ENCODE measurements at regions not wholly inside any gene's neighbourhood (a gene's known extent, or its start where the extent isn't known, plus 50 kb on each side); places are given as distances from the start of the nearest gene placed in this dataset.

DNA sequence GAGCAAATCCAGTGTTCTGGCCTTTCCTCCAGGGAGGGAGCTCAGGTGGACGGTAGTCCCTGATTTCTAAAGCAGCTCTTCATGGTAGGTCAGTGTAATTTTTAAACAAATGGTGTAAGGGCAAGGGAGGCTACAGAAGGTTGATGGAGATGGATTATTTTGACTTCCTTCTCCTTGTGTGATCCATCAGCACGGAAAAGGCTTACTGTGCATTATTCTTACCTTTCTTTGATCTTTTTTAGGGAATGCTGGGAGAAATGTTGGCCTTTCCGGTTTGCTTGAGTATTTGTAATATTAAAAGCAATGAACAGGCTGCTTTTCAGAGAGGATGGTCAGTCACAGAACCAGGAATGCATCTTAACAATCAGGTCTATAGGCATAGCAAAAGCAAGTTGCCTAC, 487.0 kb upstream of the BTBD3 start:
- TF ChIP-seq POLR2AphosphoS5 (IDR thresholded peaks at IDR 0.05), result no peak
- TF ChIP-seq CTCF (IDR thresholded peaks at IDR 0.05), result no peak

All from sigmoid colon (tissue), 4 donors.